GM23338 (cell line): ENCODE measurements at regions not wholly inside any gene's neighbourhood (a gene's known extent, or its start where the extent isn't known, plus 50 kb on each side); places are given as distances from the start of the nearest gene placed in this dataset.

Experiments used
- ATAC-seq: fragments of 200-7000 bp; cut with Tn5 transposase; 3 replicates; pipeline ENCODE4 v1.9.1; 2020
- DNase-seq: peaks from one replicate; pipeline ENCODE4 v3.0.0-alpha.2; 2015; ENCODE audit warnings: low spot score
- H2AFZ ChIP-seq: fragments of 200-600 bp; sonication (generic); 2 replicates; pipeline ENCODE4 v1.8.0; 2016; ENCODE audit warnings: antibody characterized with exemption, mild to moderate bottlenecking, moderate library complexity
- H3F3A ChIP-seq: fragments of 200-600 bp; sonication (generic); replicated peaks from 2 replicates; pipeline ENCODE4 v1.8.0; 2017; ENCODE audit warnings: antibody characterized with exemption, mixed run types, low read depth
- H3K27ac ChIP-seq: fragments of 200-600 bp; sonication (generic); 2 replicates; pipeline ENCODE4 v1.6.1; 2016; ENCODE audit warnings: low read depth
- H3K27me3 ChIP-seq: fragments of 200-600 bp; sonication (generic); 2 replicates; pipeline ENCODE4 v1.8.0; 2016; ENCODE audit warnings: mild to moderate bottlenecking, mixed run types, moderate library complexity; ENCODE audit not compliant: insufficient read depth
- H3K36me3 ChIP-seq: fragments of 200-600 bp; sonication (generic); 2 replicates; pipeline ENCODE4 v1.8.0; 2016; ENCODE audit warnings: mild to moderate bottlenecking; ENCODE audit not compliant: insufficient read depth
- H3K4me1 ChIP-seq: fragments of 200-600 bp; sonication (generic); 2 replicates; pipeline ENCODE4 v1.8.0; 2016; ENCODE audit warnings: mild to moderate bottlenecking, moderate library complexity; ENCODE audit not compliant: insufficient read depth
- H3K4me2 ChIP-seq: fragments of 200-600 bp; sonication (generic); 2 replicates; pipeline ENCODE4 v1.7.1; 2017; ENCODE audit warnings: mixed run types
- H3K4me3 ChIP-seq: fragments of 200-600 bp; sonication (generic); 2 replicates; pipeline ENCODE4 v1.6.1; 2016; ENCODE audit warnings: mixed run types
- H3K79me2 ChIP-seq: fragments of 200-600 bp; sonication (generic); replicated peaks from 2 replicates; pipeline ENCODE4 v1.8.0; 2017; ENCODE audit warnings: mild to moderate bottlenecking; ENCODE audit not compliant: insufficient read depth
- H3K9me2 ChIP-seq: fragments of 200-600 bp; sonication (generic); 2 replicates; pipeline ENCODE4 v1.8.0; 2017; ENCODE audit not compliant: insufficient read depth
- H4K20me1 ChIP-seq: fragments of 200-600 bp; sonication (generic); replicated peaks from 2 replicates; pipeline ENCODE4 v1.8.0; 2017; ENCODE audit warnings: mild to moderate bottlenecking; ENCODE audit not compliant: insufficient read depth
- H3K27ac Mint-ChIP-seq: 2 replicates; pipeline ENCODE4 v1.8.0; 2020; ENCODE audit warnings: inconsistent platforms, mild to moderate bottlenecking, moderate library complexity, mixed read lengths
- H3K27me3 Mint-ChIP-seq: 3 replicates; pipeline ENCODE4 v1.8.0; 2022; ENCODE audit warnings: low read depth, mild to moderate bottlenecking, moderate library complexity, mixed read lengths, inconsistent platforms; ENCODE audit not compliant: insufficient read depth, poor library complexity
- H3K36me3 Mint-ChIP-seq: 3 replicates; pipeline ENCODE4 v1.8.0; 2021; ENCODE audit warnings: low read depth, mild to moderate bottlenecking, inconsistent platforms, moderate library complexity, mixed read lengths
- H3K4me1 Mint-ChIP-seq: 3 replicates; pipeline ENCODE4 v1.8.0; 2020; ENCODE audit warnings: mild to moderate bottlenecking, inconsistent platforms, mixed read lengths
- H3K4me3 Mint-ChIP-seq: 3 replicates; pipeline ENCODE4 v1.8.0; 2021; ENCODE audit warnings: moderate library complexity, mild to moderate bottlenecking, inconsistent platforms, mixed read lengths
- H3K9me3 Mint-ChIP-seq: 3 replicates; pipeline ENCODE4 v1.8.0; 2020; ENCODE audit warnings: moderate library complexity, mild to moderate bottlenecking, inconsistent platforms, mixed read lengths
- CREB1 ChIP-seq: fragments of 250-450 bp; sonication (Bioruptor Pico); IDR thresholded peaks from 2 replicates; pipeline ENCODE4 v1.5.0; 2020; ENCODE audit warnings: low read depth, mild to moderate bottlenecking, moderate library complexity
- CTCF ChIP-seq, 2 experiments: fragments of 200-600 bp in 1 of 2; sonication (generic) in 1 of 2; conservative IDR thresholded peaks; 2 replicates each; pipeline versions ENCODE4 v1.5.1 to v1.6.1; 2016 to 2017; ENCODE audit warnings: antibody characterized with exemption in 2 of 2, low read depth in 2 of 2, mild to moderate bottlenecking in 2 of 2, moderate library complexity in 1 of 2
- EZH2 ChIP-seq: fragments of 200-600 bp; sonication (generic); IDR thresholded peaks from one replicate; pipeline ENCODE4 v1.8.0; 2017; ENCODE audit warnings: antibody characterized with exemption, mild to moderate bottlenecking, low read depth; ENCODE audit not compliant: unreplicated experiment
- EZH2phosphoT487 ChIP-seq: fragments of 200-600 bp; sonication (generic); IDR thresholded peaks from one replicate; pipeline ENCODE4 v1.8.1; 2018; ENCODE audit warnings: antibody characterized with exemption; ENCODE audit not compliant: unreplicated experiment
- JUNB ChIP-seq: IDR thresholded peaks from one replicate; pipeline ENCODE4 v1.6.1; 2016; ENCODE audit warnings: antibody characterized with exemption; ENCODE audit not compliant: unreplicated experiment
- NANOG ChIP-seq: IDR thresholded peaks from 2 replicates; pipeline ENCODE4 v1.6.1; 2016; ENCODE audit warnings: antibody characterized with exemption, borderline replicate concordance
- POLR2AphosphoS5 ChIP-seq: IDR thresholded peaks from 2 replicates; pipeline ENCODE4 v1.6.1; 2016; ENCODE audit warnings: antibody characterized with exemption, low read depth
- REST ChIP-seq: IDR thresholded peaks from one replicate; pipeline ENCODE4 v1.6.1; 2018; ENCODE audit warnings: antibody characterized with exemption; ENCODE audit not compliant: unreplicated experiment
- STAT1 ChIP-seq: IDR thresholded peaks from one replicate; pipeline ENCODE4 v1.6.1; 2016; ENCODE audit warnings: antibody characterized with exemption; ENCODE audit not compliant: unreplicated experiment
- ZNF331 ChIP-seq: fragments of 250-450 bp; sonication (Bioruptor Pico); IDR thresholded peaks from 2 replicates; pipeline ENCODE4 v1.5.0; 2020; ENCODE audit warnings: low read depth, mild to moderate bottlenecking, moderate library complexity

- Mint-ChIP-seq H3K9me3 (no peaks in the 10 kb centered on the region), H3K27ac (no peak overlapping the region), H3K27me3 (peaks cover 3% of the 10 kb centered on the region), H3K36me3 (no peaks in the 10 kb centered on the region), H3K4me3 (no peak overlapping the region), H3K4me1 (peaks cover 7% of the 10 kb centered on the region; the same call in 2 of the 3 replicates)
- Histone ChIP-seq H3K4me1 (no peaks in the 10 kb centered on the region), H3K36me3 (no peaks in the 10 kb centered on the region), H4K20me1 (no peaks in the 10 kb centered on the region), H3K9me2 (no peaks in the 10 kb centered on the region), H3K4me2 (no peak overlapping the region), H3K79me2 (no peaks in the 10 kb centered on the region), H3K4me3 (no peak overlapping the region), H3F3A (no peaks in the 10 kb centered on the region), H3K27me3 (no peaks in the 10 kb centered on the region), H3K27ac (no peak overlapping the region), H2AFZ (no peak overlapping the region)
- DNase-seq (no peak), ATAC-seq (no peak)
- TF ChIP-seq JUNB (no peak), CTCF (conservative IDR thresholded peaks at IDR 0.05; ENCODE audit: low read depth in 2 of 2) (no peak), CREB1 (no peak), POLR2AphosphoS5 (no peak), EZH2phosphoT487 (no peak), STAT1 (no peak), ZNF331 (CRISPR knock-in tag) (no peak), EZH2 (no peak), NANOG (no peak)
These were observed 57.3 kb downstream of the RHOB start for GRCh38 chr2:20504174-20504573.

- Mint-ChIP-seq H3K4me1 (peaks cover 10% of the 10 kb centered on the region; the same call in 2 of the 3 replicates), H3K27me3 (peaks cover 4% of the 10 kb centered on the region), H3K9me3 (no peaks in the 10 kb centered on the region), H3K36me3 (no peaks in the 10 kb centered on the region), H3K4me3 (no peak overlapping the region), H3K27ac (no peak overlapping the region)
- Histone ChIP-seq H2AFZ (peak overlapping the region; percentile 79; the same call in 1 of the 2 replicates), H3F3A (no peaks in the 10 kb centered on the region), H4K20me1 (no peaks in the 10 kb centered on the region), H3K4me1 (peaks cover 9% of the 10 kb centered on the region; the same call in 1 of the 2 replicates), H3K27me3 (no peaks in the 10 kb centered on the region), H3K36me3 (no peaks in the 10 kb centered on the region), H3K4me3 (no peak overlapping the region), H3K27ac (no peak overlapping the region), H3K4me2 (no peak overlapping the region), H3K9me2 (no peaks in the 10 kb centered on the region), H3K79me2 (no peaks in the 10 kb centered on the region)
- ATAC-seq (no peak), DNase-seq (peak; percentile 26)
- no peak for TF ChIP-seq REST
- TF ChIP-seq CTCF (conservative IDR thresholded peaks at IDR 0.05; ENCODE audit: low read depth in 2 of 2), result peak in 1 of 2 experiments; percentile 21; a peak in 1 of 4 replicates
These were observed 59.4 kb downstream of the RHOB start for GRCh38 chr2:20506201-20506685.
